ENCODE measurements at regions not wholly inside any gene's neighbourhood (a gene's known extent, or its start where the extent isn't known, plus 50 kb on each side); places are given as distances from the start of the nearest gene placed in this dataset.
"Not testable (repeated sequence)": the region's sequence is repeated elsewhere in the genome, so short reads cannot be mapped to it uniquely, and the experiment has no call there.

- DNase-seq, result no peak
Observed at GRCh38 chr5:28984639-28985038, 1946.3 kb upstream of the CDH9 start.

GRCh38 chr5:28975508-28975907 is 1937.1 kb upstream of the CDH9 start:
- no peak for DNase-seq

- DNase-seq, result no peak
Observed at GRCh38 chr5:28967848-28968247, 1929.5 kb upstream of the CDH9 start.

GRCh38 chr5:28961816-28962215 is 1923.4 kb upstream of the CDH9 start:
- no peak for DNase-seq

GRCh38 chr5:28958581-28958980 is 1920.2 kb upstream of the CDH9 start:
- no peak for DNase-seq

- DNase-seq, result no peak
Observed at GRCh38 chr5:28957450-28957849, 1919.1 kb upstream of the CDH9 start.

- no peak for DNase-seq
Observed at GRCh38 chr5:28954074-28954473, 1915.7 kb upstream of the CDH9 start.

GRCh38 chr5:28947865-28948264 is 1909.5 kb upstream of the CDH9 start:
- DNase-seq, result no peak

- DNase-seq, result no peak
Observed at GRCh38 chr5:28945859-28946258, 1907.5 kb upstream of the CDH9 start.

GRCh38 chr5:28929366-28929765 is 1891.0 kb upstream of the CDH9 start:
- not testable (repeated sequence) for DNase-seq

GRCh38 chr5:28928327-28928790 is 1890.0 kb upstream of the CDH9 start:
- DNase-seq, result not testable (repeated sequence)

GRCh38 chr5:28927559-28928326 is 1889.4 kb upstream of the CDH9 start:
- no peak for DNase-seq

GRCh38 chr5:28926422-28926821 is 1888.0 kb upstream of the CDH9 start:
- no peak for DNase-seq

- no peak for DNase-seq
Observed at GRCh38 chr5:28917631-28918030, 1879.2 kb upstream of the CDH9 start.

- no peak for DNase-seq
Observed at GRCh38 chr5:28914297-28914696, 1875.9 kb upstream of the CDH9 start.

- no peak for DNase-seq
Observed at GRCh38 chr5:28903643-28904042, 1865.3 kb upstream of the CDH9 start.

GRCh38 chr5:28896949-28897348 is 1858.6 kb upstream of the CDH9 start:
- no peak for DNase-seq

GRCh38 chr5:28880936-28881335 is 1842.5 kb upstream of the CDH9 start:
- no peak for DNase-seq

GRCh38 chr5:28877050-28877449 is 1838.7 kb upstream of the CDH9 start:
- no peak for DNase-seq

GRCh38 chr5:28864006-28864405 is 1825.6 kb upstream of the CDH9 start:
- DNase-seq, result no peak

- no peak for DNase-seq
Observed at GRCh38 chr5:28862860-28863196, 1824.4 kb upstream of the CDH9 start.

- DNase-seq, result no peak
Observed at GRCh38 chr5:28862137-28862859, 1823.9 kb upstream of the CDH9 start.

GRCh38 chr5:28855626-28856025 is 1817.2 kb upstream of the CDH9 start:
- no peak for DNase-seq

GRCh38 chr5:28850320-28850921 is 1812.0 kb upstream of the CDH9 start:
- DNase-seq, result no peak
